HG02798 (cell line): ENCODE measurements at regions not wholly inside any gene's neighbourhood (a gene's known extent, or its start where the extent isn't known, plus 50 kb on each side); places are given as distances from the start of the nearest gene placed in this dataset.
"Not testable (repeated sequence)": the region's sequence is repeated elsewhere in the genome, so short reads cannot be mapped to it uniquely, and the experiment has no call there.

Experiments used
- ATAC-seq: cut with Tn5 transposase; IDR thresholded peaks from one replicate; pipeline ENCODE4 v1.9.1; 2021; ENCODE audit warnings: mild to moderate bottlenecking; ENCODE audit not compliant: unreplicated experiment, poor library complexity

DNA sequence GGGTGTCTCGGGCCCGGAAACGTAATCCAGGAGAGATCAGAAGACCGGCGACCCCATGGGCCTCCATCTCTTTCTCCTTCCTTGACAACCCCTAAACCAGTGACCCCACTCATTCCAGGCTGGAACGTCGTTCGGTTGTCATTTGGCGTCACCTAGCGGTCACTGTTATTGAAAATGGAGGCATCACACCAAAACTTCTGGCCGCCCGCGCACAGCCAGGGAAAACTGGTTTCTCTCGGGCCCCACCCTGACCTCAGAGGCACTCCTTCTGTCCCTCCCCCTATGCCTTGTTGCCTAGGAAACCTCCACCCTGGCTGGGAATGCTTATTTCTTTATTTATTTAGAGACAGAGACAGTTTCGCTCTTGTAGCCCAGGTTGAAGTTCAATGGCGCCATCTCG lies 2327.3 kb upstream of the TPTE start:
- ATAC-seq, result peak; percentile 61

DNA sequence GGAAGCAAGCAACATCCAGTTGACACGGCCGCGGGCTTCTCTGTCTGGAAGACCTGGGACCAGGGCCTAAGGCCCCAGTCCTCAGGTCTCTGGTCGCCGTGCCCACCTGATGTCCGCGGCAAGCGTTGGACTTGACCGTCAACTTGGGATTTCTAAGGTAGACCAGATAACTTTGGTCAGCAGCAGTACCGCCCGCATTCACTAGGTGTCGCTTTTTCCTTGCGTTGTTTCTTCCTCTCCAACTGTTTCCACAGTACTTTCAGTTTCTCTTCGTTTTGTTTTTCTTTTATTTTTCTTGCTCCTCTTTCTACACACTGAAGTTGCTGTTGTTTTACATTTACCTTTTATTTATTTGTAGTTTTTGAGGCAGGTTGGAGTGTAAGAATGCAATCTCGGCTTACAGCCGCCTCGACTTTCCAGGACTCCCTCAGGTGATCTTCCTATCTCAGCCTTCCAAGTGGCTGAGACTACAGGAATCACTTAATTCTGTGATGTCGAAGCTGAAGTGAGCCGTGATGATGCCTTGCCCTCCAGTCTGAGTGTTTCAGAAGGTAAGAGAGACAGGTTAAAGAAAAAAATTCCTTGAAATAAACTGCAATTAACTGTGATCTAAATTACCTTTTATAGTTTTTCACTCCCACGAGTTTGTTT lies 2323.9 kb upstream of the TPTE start:
- ATAC-seq, result peak; percentile 67

DNA sequence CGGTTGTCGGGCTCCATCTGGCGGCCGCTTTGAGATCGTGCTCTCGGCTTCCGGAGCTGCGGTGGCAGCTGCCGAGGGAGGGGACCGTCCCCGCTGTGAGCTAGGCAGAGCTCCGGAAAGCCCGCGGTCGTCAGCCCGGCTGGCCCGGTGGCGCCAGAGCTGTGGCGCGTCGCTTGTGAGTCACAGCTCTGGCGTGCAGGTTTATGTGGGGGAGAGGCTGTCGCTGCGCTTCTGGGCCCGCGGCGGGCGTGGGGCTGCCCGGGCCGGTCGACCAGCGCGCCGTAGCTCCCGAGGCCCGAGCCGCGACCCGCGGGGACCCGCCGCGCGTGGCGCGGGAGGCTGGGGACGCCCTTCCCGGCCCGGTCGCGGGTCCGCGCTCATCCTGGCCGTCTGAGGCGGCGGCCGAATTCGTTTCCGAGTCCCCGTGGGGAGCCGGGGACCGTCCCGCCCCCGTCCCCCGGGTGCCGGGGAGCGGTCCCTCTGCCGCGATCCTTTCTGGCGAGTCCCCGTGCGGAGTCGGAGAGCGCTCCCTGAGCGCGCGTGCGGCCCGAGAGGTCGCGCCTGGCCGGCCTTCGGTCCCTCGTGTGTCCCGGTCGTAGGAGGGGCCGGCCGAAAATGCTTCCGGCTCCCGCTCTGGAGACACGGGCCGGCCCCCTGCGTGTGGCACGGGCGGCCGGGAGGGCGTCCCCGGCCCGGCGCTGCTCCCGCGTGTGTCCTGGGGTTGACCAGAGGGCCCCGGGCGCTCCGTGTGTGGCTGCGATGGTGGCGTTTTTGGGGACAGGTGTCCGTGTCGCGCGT lies 2316.1 kb upstream of the TPTE start:
- ATAC-seq, result not testable (repeated sequence)

DNA sequence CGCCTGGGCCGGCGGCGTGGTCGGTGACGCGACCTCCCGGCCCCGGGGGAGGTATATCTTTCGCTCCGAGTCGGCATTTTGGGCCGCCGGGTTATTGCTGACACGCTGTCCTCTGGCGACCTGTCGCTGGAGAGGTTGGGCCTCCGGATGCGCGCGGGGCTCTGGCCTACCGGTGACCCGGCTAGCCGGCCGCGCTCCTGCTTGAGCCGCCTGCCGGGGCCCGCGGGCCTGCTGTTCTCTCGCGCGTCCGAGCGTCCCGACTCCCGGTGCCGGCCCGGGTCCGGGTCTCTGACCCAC lies 2315.5 kb upstream of the TPTE start:
- not testable (repeated sequence) for ATAC-seq

- ATAC-seq, result peak; percentile 66
These were observed 2308.3 kb upstream of the TPTE start for GRCh38 chr21:8212986-8213550.

DNA sequence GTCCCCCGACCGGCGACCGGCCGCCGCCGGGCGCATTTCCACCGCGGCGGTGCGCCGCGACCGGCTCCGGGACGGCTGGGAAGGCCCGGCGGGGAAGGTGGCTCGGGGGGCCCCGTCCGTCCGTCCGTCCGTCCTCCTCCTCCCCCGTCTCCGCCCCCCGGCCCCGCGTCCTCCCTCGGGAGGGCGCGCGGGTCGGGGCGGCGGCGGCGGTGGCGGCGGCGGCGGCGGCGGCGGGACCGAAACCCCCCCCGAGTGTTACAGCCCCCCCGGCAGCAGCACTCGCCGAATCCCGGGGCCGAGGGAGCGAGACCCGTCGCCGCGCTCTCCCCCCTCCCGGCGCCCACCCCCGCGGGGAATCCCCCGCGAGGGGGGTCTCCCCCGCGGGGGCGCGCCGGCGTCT lies 2306.8 kb upstream of the TPTE start:
- ATAC-seq, result not testable (repeated sequence)

- ATAC-seq, result peak; percentile 37
These were observed 2291.8 kb upstream of the TPTE start for GRCh38 chr21:8229366-8230150.

- not testable (repeated sequence) for ATAC-seq
These were observed 2290.1 kb upstream of the TPTE start for GRCh38 chr21:8231252-8231651.

DNA sequence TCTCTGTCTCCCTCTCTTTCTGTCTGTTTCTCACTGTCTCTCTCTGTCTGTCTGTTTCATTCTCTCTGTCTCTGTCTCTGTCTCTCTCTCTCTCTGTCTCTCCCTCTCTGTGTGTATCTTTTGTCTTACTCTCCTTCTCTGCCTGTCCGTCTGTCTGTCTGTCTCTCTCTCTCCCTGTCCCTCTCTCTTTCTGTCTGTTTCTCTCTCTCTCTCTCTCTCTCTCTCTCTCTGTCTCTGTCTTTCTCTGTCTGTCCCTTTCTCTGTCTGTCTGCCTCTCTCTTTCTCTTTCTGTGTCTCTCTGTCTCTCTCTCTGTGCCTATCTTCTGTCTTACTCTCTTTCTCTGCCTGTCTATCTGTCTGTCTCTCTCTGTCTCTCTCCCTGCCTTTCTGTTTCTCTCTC lies 2288.4 kb upstream of the TPTE start:
- not testable (repeated sequence) for ATAC-seq

DNA sequence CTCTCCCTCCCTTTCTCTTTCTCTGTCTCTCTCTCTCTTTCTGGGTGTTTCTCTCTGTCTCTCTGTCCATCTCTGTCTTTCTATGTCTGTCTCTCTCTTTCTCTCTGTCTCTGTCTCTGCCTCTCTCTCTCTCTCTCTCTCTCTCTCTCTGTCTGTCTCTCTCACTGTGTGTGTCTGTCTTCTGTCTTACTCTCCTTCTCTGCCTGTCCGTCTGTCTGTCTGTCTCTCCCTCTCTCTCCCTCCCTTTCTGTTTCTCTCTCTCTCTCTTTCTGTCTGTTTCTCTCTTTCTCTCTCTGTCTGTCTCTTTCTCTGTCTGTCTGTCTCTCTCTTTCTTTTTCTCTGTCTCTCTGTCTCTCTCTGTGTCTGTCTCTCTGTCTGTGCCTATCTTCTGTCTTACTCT lies 2287.3 kb upstream of the TPTE start:
- not testable (repeated sequence) for ATAC-seq

DNA sequence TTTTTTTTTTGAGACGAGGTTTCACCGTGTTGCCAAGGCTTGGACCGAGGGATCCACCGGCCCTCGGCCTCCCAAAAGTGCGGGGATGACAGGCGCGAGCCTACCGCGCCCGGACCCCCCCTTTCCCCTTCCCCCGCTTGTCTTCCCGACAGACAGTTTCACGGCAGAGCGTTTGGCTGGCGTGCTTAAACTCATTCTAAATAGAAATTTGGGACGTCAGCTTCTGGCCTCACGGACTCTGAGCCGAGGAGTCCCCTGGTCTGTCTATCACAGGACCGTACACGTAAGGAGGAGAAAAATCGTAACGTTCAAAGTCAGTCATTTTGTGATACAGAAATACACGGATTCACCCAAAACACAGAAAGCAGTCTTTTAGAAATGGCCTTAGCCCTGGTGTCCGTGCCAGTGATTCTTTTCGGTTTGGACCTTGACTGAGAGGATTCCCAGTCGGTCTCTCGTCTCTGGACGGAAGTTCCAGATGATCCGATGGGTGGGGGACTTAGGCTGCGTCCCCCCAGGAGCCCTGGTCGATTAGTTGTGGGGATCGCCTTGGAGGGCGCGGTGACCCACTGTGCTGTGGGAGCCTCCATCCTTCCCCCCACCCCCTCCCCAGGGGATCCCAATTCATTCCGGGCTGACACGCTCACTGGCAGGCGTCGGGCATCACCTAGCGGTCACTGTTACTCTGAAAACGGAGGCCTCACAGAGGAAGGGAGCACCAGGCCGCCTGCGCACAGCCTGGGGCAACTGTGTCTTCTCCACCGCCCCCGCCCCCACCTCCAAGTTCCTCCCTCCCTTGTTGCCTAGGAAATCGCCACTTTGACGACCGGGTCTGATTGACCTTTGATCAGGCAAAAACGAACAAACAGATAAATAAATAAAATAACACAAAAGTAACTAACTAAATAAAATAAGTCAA lies 2276.4 kb upstream of the TPTE start:
- peak; percentile 53 for ATAC-seq

GRCh38 chr21:8245642-8246402 lies 2275.6 kb upstream of the TPTE start:
- ATAC-seq, result peak; percentile 74

GRCh38 chr21:8251701-8252100 lies 2269.7 kb upstream of the TPTE start:
- ATAC-seq, result not testable (repeated sequence)

DNA sequence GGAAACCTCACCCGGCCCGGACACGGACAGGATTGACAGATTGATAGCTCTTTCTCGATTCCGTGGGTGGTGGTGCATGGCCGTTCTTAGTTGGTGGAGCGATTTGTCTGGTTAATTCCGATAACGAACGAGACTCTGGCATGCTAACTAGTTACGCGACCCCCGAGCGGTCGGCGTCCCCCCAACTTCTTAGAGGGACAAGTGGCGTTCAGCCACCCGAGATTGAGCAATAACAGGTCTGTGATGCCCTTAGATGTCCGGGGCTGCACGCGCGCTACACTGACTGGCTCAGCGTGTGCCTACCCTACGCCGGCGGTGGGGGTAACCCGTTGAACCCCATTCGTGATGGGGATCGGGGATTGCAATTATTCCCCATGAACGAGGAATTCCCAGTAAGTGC lies 2266.3 kb upstream of the TPTE start:
- not testable (repeated sequence) for ATAC-seq

DNA sequence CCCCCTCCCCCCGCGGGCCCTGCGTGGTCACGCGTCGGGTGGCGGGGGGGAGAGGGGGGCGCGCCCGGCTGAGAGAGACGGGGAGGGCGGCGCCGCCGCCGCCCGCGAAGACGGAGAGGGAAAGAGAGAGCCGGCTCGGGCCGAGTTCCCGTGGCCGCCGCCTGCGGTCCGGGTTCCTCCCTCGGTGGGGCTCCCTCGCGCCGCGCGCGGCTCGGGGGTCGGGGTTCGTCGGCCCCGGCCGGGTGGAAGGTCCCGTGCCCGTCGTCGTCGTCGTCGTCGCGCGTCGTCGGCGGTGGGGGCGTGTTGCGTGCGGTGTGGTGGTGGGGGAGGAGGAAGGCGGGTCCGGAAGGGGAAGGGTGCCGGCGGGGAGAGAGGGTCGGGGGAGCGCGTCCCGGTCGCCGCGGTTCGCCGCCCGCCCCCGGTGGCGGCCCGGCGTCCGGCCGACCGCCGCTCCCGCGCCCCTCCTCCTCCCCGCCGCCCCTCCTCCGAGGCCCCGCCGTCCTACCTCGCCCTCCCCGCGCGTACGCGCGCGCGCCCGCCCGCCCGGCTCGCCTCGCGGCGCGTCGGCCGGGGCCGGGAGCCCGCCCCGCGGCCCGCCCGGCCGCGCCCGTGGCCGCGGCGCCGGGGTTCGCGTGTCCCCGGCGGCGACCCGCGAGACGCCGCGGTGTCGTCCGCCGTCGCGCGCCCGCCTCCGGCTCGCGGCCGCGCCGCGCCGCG lies 2264.1 kb upstream of the TPTE start:
- ATAC-seq, result not testable (repeated sequence)

- ATAC-seq, result not testable (repeated sequence)
These were observed 2261.2 kb upstream of the TPTE start for GRCh38 chr21:8260065-8260627.
